ENCODE measurements at regions not wholly inside any gene's neighbourhood (a gene's known extent, or its start where the extent isn't known, plus 50 kb on each side); places are given as distances from the start of the nearest gene placed in this dataset.
"Not testable (repeated sequence)": the region's sequence is repeated elsewhere in the genome, so short reads cannot be mapped to it uniquely, and the experiment has no call there.

DNA sequence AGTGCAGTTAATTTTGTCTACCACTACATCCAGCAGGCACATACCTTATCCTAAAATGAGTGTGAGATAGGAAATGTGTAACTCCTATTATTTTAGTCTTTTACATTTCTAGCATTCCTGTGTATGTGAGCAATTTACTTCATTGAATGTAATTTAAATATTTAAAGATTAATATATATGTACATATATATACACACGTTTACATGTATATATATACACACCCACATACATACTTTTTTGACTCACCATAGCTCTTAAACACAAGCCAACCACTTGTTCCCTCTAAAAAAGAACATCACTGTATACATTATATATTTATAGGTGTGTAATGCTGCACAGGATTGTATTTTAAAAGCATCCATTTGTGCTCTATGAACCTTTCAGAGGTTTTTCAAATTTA lies 425.6 kb upstream of the NECTIN3 start:
- no peak for DNase-seq

DNA sequence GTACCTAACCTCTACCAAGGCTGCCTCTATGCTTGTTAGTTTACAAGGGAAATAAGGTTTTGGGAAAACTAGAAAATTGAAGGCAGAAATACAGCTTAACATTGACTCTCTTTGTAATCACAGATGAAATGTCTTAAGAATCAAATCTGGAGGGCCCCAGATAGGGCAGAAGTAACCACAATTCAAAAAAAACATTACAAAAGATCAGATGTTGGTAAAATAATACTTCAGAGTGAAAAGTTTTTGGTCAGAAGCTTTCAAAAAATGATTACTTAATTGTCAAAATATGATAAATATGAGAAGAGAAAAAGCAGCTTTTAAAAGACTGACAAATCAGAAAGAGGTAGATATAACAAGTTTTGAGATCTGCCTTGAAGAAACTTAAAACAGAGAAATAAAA lies 425.1 kb upstream of the NECTIN3 start:
- no peak for DNase-seq

DNA sequence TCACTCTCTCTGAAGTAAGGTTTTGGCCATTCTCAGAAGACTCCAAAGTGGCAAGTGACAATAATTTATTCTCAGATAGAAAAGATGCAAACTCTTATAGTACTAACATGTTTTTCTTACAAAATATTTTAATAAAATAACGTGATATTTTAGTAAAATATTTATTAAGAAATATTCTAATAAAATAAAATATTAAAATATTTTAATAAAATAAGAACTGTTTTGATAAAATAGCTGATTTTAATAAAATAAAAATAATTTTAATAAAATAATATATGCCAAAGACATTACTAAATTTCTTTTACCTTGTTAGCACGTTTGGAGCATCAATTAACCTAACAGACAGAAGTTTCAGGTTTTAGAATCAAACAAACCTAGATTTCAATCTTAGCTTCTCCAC lies 424.0 kb upstream of the NECTIN3 start:
- DNase-seq = no peak

DNA sequence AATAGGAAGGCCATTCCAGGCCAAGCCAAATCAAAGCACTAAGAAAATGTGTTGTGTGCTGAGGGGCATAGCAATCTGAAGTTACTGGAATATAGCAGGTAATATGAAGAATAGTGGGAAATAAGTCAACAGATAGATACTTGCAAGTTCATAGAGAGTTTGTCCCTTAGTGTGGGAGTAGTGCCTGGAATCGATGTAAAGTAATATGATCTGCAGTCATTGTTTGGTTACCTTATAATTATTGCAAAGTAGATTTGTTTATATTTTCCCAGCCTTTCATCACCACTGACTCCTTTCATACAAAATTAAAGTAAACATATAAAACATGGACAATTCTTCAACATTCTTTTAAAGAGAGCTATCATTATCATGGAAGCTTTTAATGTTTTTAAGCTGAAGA lies 420.9 kb upstream of the NECTIN3 start:
- DNase-seq = no peak

DNA sequence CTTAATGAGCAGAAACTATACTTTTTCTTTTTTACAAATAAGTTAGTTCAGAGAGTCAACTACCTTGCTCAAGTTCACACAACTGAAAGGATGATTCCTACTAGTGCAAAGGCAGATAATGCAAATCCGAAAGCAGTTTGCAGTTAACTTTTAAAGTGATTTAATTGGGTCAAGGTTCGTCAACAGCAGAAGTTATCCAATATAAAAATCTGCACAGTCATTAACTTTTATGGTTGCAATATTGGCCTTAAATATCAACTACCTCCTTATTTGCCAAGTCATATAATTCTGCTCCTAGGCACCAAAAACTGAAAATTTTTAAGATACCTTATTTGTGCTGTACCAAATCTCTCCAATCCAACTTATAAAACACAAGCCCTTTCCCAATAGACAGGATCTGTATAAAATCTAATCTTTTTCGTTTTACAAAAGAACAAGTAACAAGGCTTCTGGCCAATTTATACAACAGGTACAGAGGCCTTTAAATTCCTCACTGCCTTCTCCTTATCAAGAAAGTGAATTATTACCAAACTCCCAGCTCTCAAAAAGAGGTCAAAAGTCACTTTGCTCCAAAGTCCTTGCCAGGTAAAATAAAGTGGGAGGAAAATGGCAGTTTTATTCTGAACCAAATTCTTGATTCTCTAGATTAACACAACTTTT lies 416.6 kb upstream of the NECTIN3 start:
- DNase-seq = no peak

DNA sequence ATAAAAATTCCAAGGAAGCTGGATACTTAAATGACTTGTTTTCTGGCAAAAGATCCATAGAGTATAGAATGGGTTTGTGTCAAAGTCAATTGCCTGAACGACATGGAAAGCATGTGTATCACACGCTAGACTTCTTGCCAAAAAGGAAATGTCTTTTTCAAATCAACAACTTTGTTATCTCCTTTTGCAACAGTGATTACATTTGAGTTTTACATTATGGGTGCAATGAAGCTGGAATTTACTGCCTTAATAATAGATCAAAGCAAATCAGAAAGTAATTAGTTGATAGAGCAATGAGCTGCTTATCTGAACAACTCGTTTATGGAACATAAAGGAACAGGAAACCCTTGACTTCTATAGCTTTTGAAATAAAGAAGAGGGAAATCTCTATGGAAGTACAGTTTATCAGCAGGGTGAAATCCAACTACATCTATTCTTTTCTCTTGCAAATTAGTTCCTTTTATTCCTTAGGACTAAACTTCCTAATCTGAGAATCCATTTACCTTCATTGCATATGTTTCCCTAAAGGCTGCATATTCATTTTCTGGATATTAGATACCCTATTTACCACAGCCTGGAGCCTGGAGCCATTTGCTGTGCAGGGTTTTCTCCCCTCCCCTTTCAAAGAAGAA lies 415.1 kb upstream of the NECTIN3 start:
- DNase-seq = no peak

DNA sequence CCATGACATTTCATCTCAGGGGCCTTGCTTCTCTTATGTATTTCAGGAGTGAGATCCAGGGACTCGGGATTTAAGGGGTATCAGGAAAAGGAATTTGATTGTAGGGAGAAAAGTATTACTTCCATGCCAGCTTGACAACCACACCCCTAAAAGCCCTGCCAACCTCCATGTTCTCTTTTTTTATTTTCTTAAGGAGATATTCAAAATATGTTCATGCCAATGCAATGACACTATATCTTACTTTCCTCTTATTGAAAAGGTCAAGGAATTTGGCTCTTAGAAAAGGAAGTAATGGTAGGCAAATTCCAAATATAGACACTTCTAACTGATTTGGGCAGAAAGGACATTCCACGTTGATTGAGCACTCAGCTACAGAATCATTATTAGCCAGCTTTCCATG lies 407.5 kb upstream of the NECTIN3 start:
- no peak for DNase-seq

DNA sequence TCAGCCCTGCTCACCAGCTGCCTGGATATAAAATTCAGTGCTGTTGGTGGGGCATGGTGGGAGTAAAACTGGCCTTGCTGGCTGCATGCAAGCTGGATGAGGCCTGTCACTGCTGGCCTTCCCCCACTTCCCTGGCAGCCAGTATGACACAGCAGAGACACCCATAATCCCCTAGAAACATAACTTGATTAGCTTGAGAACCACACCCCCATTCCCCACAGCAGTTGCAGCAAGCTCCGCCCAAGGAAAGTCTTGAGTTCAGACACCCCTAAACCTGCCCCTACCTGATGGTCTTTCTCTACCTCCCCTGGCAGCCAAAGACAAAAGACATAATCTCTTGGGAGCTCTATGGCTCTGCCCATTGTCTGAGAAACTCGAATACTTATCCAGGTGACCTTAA lies 405.1 kb upstream of the NECTIN3 start:
- no peak for DNase-seq

DNA sequence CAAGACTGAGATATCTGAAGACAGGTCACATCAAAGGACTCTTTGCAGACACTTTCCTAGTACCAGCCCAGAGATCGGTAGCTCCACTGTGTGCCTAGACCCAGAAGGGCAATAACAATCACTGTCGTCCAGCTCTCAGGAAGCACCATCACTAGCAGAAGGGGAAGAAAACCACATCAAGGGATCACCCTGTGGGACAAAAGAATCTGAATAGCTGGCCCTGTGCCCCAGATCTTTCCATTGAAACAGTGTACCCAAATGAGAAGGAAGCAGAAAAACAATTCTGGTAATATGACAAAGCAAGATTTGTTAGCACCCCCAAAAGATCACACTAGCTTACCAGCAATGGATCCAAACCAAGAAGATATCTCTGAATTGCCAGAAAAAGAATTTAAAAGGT lies 404.4 kb upstream of the NECTIN3 start:
- DNase-seq = no peak

DNA sequence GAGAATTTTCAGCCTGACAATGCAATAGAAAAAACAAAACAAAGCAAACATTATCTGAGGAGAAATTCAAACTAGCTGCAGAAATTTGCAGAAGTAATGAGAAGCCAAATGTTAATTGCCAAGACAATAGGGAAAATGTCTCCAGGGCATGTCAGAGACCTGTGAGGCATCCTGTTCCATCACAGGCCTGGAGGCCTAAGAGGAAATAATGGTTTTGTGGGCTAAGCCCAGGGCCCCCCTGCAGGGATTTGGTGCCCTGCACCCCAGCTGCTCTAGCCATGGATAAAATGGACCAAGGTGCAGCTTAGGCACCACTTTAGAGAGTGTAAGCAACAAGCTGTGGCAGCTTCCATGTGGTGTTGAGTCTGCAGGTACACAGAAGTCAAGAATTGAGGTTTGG lies 401.2 kb upstream of the NECTIN3 start:
- DNase-seq = no peak

DNA sequence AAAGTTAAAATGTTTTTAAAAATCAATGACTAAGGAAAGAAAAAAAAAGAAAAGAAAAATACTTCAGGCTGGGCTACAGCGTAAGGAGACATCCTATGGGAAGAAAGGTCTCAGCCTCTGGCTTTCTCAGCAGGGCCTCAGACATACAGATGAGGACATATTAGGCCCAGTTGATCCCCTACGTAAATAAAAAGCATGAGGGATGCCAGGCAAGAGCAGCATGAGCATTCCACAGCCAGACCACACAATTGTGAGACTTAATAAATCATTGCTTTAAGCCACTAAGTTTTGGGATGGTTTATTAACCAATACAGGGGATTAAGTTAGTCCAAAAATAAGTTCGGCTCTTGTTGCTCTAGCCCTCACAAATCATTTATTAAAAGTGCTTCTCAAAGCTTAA lies 394.1 kb upstream of the NECTIN3 start:
- no peak for DNase-seq

DNA sequence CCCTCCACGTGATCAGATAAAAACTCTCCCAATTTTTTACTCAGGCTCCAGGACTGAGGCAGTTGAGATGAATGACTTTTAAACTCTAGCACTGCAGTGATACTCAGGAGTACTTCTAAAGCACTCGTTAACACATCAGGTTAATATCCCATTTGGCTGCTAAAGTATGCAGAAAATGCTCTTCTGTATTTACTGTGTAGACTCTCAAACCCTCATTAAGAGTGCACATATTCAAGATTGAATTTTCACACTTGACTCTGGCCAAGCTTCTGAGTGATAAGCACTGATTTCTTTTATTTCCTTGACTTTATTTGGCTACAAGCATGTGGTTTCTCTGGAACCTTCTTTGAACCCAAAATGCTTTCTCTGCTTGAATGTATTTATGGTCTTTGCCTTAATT lies 392.3 kb upstream of the NECTIN3 start:
- DNase-seq = no peak

DNA sequence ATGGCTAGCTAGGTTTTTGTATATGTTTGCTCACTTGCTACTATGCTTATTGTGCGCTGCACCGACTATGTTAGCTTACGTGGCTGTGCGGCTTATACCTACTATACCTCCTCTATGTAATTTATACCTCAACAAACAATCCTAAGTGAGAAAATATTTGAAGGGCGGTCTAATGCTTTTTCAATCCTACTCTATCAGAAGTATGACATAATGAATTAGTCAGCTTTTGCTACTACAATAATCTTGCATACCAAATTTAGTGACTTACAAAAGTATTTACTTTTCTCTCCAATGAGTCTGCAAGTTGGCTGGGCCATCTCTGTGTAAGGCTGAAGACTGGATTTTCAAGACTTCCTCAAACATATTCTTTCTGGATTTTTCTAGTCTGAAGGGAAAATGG lies 391.2 kb upstream of the NECTIN3 start:
- DNase-seq = no peak

DNA sequence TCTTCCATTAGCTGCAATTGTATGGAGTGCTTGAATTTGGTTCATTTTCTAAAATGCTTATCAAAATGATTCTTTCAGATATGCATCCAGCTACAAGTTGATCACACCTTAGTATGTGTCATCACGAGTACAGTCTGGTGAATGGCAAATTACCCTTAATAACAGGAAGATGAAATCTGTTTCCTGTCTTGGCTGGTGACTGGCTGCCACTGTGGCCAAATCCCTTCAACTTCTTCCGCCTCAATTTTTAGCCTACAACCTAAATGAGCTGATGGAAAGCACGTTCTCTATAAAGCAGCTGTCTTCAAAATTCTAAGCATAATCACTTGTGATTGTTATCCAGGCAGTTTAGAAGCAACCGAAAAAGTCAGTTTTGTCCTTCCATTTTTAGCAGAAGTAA lies 387.1 kb upstream of the NECTIN3 start:
- DNase-seq = no peak

DNA sequence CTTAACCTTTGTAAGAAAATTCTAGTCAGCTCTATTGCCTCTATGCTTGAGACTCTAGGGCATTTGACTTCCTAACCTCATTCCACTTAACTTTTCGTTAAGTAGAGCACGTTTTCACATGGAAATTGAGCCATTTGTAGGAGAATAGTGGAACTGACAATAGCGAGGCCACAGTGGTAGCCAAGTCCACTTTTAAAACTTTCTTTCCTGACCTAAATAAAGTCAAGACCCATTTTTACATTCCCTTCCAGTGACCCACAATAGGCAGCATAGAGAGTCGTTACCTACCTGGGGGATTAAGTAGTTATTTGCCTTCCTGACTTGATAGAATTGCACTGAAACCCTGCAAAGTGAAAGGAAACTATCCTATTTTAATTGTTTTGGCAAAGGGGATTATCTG lies 386.0 kb upstream of the NECTIN3 start:
- DNase-seq = no peak

DNA sequence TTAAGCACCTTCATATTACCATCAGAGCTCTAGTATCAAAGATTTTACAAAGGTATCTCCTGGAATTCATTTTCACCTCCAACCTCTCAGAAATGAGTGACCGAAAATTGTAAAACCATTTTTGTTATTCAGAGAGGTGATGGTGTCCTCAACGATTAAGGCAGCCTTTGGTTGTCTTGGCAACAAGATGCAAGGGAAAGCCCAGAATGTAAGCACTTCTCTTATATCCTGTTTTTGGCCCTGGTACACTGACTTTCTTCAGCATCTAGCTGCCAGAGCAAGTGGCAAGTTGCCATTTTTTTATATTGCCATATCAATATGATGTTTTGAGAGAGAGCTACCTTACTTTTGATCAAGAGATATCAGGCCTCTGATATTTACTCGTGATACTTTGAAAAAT lies 384.9 kb upstream of the NECTIN3 start:
- DNase-seq = no peak

DNA sequence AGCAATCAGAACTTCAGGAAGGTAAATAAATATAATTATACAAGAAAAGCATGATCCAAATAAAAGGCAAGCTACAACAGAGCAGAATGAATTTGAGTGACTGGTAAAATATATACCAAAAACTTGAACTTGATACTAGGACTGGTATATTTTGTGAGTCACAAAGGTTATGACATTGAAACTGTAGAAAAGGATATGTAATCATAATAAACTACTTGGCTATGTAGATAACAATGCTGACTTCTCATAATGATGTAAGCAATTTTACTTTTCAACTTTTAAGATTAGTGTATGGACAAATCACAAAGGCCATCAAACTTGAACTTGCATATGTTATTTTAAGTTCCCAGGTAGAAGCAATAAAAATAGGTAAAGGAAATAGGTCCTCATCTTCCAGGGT lies 384.5 kb upstream of the NECTIN3 start:
- DNase-seq = no peak

DNA sequence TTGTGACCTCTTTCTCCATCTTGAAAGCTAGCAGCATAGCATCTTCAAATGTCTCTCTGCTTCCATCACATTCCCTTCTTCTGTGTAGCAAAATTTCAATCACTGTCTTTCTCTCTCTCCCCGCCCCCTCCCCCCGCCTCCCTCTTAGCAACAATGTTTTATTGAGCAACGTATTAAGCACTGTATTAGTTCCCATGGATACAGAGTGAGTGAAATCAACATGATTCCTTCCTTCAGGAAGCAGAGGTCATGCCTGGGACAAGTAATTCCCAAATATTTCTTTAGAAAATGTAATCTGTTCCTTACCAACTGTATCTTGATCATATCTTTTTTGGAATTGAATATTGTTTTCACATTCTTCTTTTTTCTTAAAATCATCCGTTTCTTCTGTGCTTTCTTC lies 373.7 kb upstream of the NECTIN3 start:
- no peak for DNase-seq

DNA sequence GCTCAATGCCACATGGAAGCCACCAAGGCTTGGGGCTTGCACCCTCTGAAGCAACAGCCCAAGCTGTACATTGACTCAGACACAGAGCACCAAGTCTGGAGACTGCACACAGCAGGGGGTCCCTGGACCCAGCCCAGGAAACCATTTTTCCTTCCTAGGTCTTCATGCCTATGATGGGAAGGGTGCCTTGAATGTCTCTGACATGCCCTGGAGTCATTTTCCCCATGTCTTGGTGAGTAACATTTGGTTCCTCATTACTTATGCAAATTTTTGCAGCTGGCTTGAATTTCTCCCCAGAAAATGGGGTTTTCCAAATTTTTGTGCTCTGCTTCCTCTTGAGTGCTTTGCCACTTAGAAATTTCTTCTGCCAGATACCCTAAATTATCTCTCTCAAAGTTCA lies 367.3 kb upstream of the NECTIN3 start:
- not testable (repeated sequence) for DNase-seq

DNA sequence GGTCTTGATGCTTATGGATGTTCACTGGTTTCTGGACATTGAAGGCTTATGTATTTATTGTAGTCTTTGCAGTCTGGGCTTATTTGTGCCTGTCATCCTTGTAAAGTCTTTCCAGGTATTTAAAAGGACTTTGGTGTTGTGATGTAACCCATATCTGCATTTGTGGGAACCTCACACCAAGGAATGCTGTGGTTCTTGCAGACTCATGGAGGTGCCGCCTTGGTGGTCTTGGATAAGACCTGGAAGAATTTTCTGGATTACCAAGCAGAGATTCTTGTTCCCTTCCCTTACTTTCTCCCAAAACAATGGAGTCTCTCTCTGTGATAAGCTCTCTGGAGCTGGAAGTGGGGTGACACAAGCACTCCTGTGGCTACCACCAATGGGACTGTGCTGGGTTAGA lies 363.5 kb upstream of the NECTIN3 start:
- no peak for DNase-seq

DNA sequence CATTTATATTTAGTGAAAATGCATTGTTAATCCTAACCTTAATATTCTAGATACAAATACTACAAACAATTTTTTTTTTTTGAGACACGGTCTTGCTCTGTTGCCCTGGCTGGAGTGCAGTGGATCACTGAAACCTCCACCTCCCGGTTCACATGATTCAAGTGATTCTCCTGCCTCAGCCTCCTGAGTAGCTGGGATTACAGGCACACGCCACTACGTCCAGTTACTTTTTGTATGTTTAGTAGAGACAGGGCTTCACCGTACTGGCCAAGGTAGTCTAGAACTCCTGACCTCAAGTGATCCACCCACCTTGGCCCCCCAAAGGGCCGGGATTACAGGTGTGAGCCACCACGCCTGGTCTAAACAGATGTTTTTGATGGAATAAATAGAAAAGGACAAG lies 361.5 kb upstream of the NECTIN3 start:
- no peak for DNase-seq

DNA sequence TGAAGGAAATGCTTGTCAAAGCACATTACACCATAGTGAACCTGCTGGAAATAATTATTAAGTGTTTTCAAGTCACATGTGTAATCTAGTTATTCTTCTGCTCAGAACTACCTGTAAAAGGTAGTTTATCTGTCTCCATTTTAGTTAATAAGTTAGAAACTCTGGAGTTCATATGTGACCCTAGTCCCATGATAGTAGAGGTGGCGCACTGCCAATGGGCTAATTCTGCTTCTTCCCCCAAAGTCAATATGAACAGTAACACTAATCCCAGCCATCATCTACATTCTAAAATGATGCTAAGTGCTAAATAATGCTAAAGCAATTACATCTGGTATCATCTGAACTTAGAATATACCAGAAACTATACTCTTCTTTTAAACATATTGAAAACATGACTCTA lies 361.0 kb upstream of the NECTIN3 start:
- DNase-seq = no peak

DNA sequence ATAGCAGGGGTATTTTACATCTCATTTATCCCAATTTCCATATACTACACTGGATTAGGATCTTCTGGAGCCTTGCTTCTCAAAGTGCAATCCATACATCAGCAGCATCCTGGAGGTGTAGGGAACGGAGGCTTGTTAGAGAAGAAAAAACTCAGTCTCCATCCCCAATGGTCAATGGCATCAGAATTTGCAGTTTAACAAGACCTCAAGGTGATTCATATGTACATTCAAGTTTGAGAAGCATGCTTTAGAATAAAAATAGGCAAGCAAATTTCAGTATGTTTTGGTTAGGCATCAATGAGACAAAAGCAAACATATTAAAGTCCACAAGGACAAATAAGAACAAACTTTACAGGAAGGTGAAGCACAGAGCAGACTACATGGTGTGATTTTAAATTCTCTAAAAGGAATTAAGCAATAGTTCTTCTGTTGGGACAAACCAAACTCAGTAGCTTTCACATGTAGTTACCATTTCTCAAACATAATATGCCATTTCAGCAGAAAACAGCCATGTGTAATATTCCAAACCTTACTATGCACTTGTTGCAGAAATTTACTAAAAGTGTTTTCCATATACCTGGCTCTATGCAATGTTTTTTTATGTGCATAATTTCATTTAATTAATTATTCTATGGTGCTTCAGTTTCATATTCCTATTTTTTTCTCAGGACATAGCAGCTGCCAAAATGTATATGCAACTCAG lies 360.3 kb upstream of the NECTIN3 start:
- DNase-seq = no peak

DNA sequence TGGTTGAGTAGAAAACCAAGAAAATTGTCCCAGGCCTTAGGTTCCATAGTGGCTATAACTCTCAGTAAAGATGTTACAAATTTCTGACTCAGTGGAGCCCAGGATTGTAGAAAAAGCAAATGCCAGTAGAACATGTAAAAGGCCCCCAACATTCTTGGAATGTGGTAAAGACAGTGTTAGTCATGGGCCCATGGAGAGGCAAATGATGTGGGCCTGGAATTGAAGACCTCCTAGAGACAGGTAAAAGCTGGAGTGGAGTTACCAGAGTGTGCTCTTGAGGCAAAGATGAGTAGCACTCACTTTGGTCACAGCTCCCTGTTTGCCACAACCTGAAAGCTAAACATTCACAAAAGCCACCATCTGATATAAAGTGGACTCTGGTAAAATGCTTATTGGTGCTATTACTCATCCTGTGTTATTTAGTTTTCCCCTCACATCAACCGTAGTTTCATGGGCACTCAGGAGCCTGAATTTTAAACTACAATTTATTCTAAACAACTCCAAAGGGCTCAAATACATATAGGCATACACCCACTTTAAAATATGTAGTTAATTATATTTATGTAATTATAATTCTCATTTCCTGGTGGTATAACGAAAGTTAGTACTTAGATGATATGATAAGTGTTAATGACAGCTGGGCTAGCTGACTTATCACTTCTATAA lies 359.6 kb upstream of the NECTIN3 start:
- DNase-seq = no peak
